ENCODE measurements at regions not wholly inside any gene's neighbourhood (a gene's known extent, or its start where the extent isn't known, plus 50 kb on each side); places are given as distances from the start of the nearest gene placed in this dataset.

- TF ChIP-seq, protein P1, sequence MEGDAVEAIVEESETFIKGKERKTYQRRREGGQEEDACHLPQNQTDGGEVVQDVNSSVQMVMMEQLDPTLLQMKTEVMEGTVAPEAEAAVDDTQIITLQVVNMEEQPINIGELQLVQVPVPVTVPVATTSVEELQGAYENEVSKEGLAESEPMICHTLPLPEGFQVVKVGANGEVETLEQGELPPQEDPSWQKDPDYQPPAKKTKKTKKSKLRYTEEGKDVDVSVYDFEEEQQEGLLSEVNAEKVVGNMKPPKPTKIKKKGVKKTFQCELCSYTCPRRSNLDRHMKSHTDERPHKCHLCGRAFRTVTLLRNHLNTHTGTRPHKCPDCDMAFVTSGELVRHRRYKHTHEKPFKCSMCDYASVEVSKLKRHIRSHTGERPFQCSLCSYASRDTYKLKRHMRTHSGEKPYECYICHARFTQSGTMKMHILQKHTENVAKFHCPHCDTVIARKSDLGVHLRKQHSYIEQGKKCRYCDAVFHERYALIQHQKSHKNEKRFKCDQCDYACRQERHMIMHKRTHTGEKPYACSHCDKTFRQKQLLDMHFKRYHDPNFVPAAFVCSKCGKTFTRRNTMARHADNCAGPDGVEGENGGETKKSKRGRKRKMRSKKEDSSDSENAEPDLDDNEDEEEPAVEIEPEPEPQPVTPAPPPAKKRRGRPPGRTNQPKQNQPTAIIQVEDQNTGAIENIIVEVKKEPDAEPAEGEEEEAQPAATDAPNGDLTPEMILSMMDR (IDR thresholded peaks at IDR 0.05; ENCODE audit: insufficient read depth in 1 of 2, low read depth in 1 of 2, low read length in 1 of 2, severe bottlenecking in 1 of 2, unreplicated experiment in 1 of 2) = no peak
- no peak overlapping the region for H3K4me3 Mint-ChIP-seq (ENCODE audit: unreplicated experiment)
- peaks cover 21% of the 10 kb centered on the region for H3K9me3 Mint-ChIP-seq (ENCODE audit: unreplicated experiment)
- H3K4me1 Mint-ChIP-seq (ENCODE audit: low read depth, unreplicated experiment) = no peaks in the 10 kb centered on the region
- CTCF ChIA-PET = no interaction called here
- H3K4me3 ChIP-seq (ENCODE audit: low read depth, low read length) = no peak overlapping the region
- no peaks in the 10 kb centered on the region for H3K36me3 ChIP-seq (ENCODE audit: control insufficient read depth, insufficient read depth, low read length)
- H3K27me3 Mint-ChIP-seq (ENCODE audit: insufficient read depth, unreplicated experiment) = no peaks in the 10 kb centered on the region
- H3K9me3 ChIP-seq = no peaks in the 10 kb centered on the region
- H3K27me3 ChIP-seq (replicated peaks; ENCODE audit: control insufficient read depth, insufficient read depth, low read length) = no peaks in the 10 kb centered on the region
- BruUV-seq (replicated peaks) = no TSS peak
- H3K36me3 Mint-ChIP-seq (ENCODE audit: insufficient read depth, unreplicated experiment) = no peaks in the 10 kb centered on the region
- DNase-seq = no peak
- H3K27ac Mint-ChIP-seq (ENCODE audit: unreplicated experiment) = no peak overlapping the region
- H3K4me1 ChIP-seq = no peaks in the 10 kb centered on the region
- intact Hi-C loops (cut with micrococcal nuclease; ENCODE audit: unreplicated experiment) = no loop called here
- POLR2A ChIA-PET = no interaction called here
These were observed 380.9 kb downstream of the DIRAS2 start for GRCh38 chr9:90261698-90262097.

GRCh38 chr9:90268613-90269012, 374.0 kb downstream of the DIRAS2 start:
- no peaks in the 10 kb centered on the region for H3K9me3 ChIP-seq
- Mint-ChIP-seq H3K36me3 (ENCODE audit: insufficient read depth, unreplicated experiment) (no peaks in the 10 kb centered on the region), H3K4me3 (ENCODE audit: unreplicated experiment) (no peak overlapping the region), H3K9me3 (ENCODE audit: unreplicated experiment) (no peaks in the 10 kb centered on the region), H3K27ac (ENCODE audit: unreplicated experiment) (no peak overlapping the region), H3K27me3 (ENCODE audit: insufficient read depth, unreplicated experiment) (no peaks in the 10 kb centered on the region), H3K4me1 (ENCODE audit: low read depth, unreplicated experiment) (no peaks in the 10 kb centered on the region)
- H3K4me3 ChIP-seq (ENCODE audit: low read depth, low read length) = no peak overlapping the region
- intact Hi-C loops (cut with micrococcal nuclease; ENCODE audit: unreplicated experiment) = no loop called here
- H3K36me3 ChIP-seq (ENCODE audit: control insufficient read depth, insufficient read depth, low read length) = no peaks in the 10 kb centered on the region
- H3K4me1 ChIP-seq = no peaks in the 10 kb centered on the region
- no peak for DNase-seq
- no peaks in the 10 kb centered on the region for H3K27me3 ChIP-seq (replicated peaks; ENCODE audit: control insufficient read depth, insufficient read depth, low read length)
- POLR2A ChIA-PET = no interaction called here
- TF ChIP-seq, protein P1 (IDR thresholded peaks at IDR 0.05; ENCODE audit: insufficient read depth in 1 of 2, low read depth in 1 of 2, low read length in 1 of 2, severe bottlenecking in 1 of 2, unreplicated experiment in 1 of 2) = no peak
- no TSS peak for BruUV-seq (replicated peaks)
- CTCF ChIA-PET = no interaction called here

DNA sequence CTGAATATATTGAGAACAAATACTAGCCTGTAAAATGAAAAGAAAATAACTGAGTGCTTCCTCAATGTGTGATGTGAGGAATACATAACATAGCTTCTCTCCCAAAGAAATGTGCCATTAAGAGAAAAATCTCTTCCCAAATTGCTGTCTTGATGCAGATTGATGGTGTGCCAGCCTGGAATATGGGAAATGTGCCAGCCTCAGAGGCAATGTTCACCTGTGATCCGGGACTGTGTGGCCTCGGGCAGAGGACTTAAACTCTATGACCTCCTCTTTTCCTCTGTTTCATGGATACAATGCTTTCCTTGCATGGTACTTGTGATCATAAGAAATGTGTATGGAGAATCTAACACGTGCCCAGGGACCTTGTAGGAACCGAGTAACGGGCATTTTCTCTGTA, 370.9 kb downstream of the DIRAS2 start:
- no peaks in the 10 kb centered on the region for H3K36me3 Mint-ChIP-seq (ENCODE audit: insufficient read depth, unreplicated experiment)
- intact Hi-C loops (cut with micrococcal nuclease; ENCODE audit: unreplicated experiment) = no loop called here
- no peak overlapping the region for H3K27ac Mint-ChIP-seq (ENCODE audit: unreplicated experiment)
- TF ChIP-seq, protein P1 (IDR thresholded peaks at IDR 0.05; ENCODE audit: insufficient read depth in 1 of 2, low read depth in 1 of 2, low read length in 1 of 2, severe bottlenecking in 1 of 2, unreplicated experiment in 1 of 2) = no peak
- Histone ChIP-seq H3K4me1 (no peaks in the 10 kb centered on the region), H3K27me3 (replicated peaks; ENCODE audit: control insufficient read depth, insufficient read depth, low read length) (no peaks in the 10 kb centered on the region), H3K4me3 (ENCODE audit: low read depth, low read length) (no peak overlapping the region), H3K36me3 (ENCODE audit: control insufficient read depth, insufficient read depth, low read length) (no peaks in the 10 kb centered on the region), H3K9me3 (no peaks in the 10 kb centered on the region)
- POLR2A ChIA-PET = no interaction called here
- CTCF ChIA-PET = no interaction called here
- no peaks in the 10 kb centered on the region for H3K27me3 Mint-ChIP-seq (ENCODE audit: insufficient read depth, unreplicated experiment)
- no peak for DNase-seq
- H3K4me3 Mint-ChIP-seq (ENCODE audit: unreplicated experiment) = no peak overlapping the region
- no peaks in the 10 kb centered on the region for H3K9me3 Mint-ChIP-seq (ENCODE audit: unreplicated experiment)
- no TSS peak for BruUV-seq (replicated peaks)
- no peaks in the 10 kb centered on the region for H3K4me1 Mint-ChIP-seq (ENCODE audit: low read depth, unreplicated experiment)

Data from Caco-2 (cell line).